T-helper 1 cell (primary cell): ENCODE measurements at regions not wholly inside any gene's neighbourhood (a gene's known extent, or its start where the extent isn't known, plus 50 kb on each side); places are given as distances from the start of the nearest gene placed in this dataset.
"Not testable (repeated sequence)": the region's sequence is repeated elsewhere in the genome, so short reads cannot be mapped to it uniquely, and the experiment has no call there.

ENCODE experiments used
- DNase-seq, 5 donors: peaks; one replicate each; pipeline ENCODE4 v3.0.0-alpha.2; 2012 to 2020

- no peak for DNase-seq
These were observed 624.5 kb upstream of the SGO1 start for GRCh38 chr3:20810555-20810954.

- no peak for DNase-seq
These were observed 623.4 kb upstream of the SGO1 start for GRCh38 chr3:20809356-20809755.

GRCh38 chr3:20808864-20809263 lies 622.9 kb upstream of the SGO1 start:
- no peak for DNase-seq

GRCh38 chr3:20798666-20799065 lies 612.7 kb upstream of the SGO1 start:
- DNase-seq, result no peak

GRCh38 chr3:20787005-20787404 lies 601.0 kb upstream of the SGO1 start:
- DNase-seq, result no peak

- DNase-seq, result no peak
These were observed 590.7 kb upstream of the SGO1 start for GRCh38 chr3:20776692-20777091.

- DNase-seq, result no peak
These were observed 590.3 kb upstream of the SGO1 start for GRCh38 chr3:20776286-20776685.

GRCh38 chr3:20773320-20773984 lies 587.4 kb upstream of the SGO1 start:
- DNase-seq, result no peak

GRCh38 chr3:20772869-20773268 lies 586.9 kb upstream of the SGO1 start:
- no peak for DNase-seq

GRCh38 chr3:20769430-20769829 lies 583.4 kb upstream of the SGO1 start:
- DNase-seq, result no peak

GRCh38 chr3:20760981-20761380 lies 575.0 kb upstream of the SGO1 start:
- DNase-seq, result no peak

- DNase-seq, result no peak
These were observed 566.4 kb upstream of the SGO1 start for GRCh38 chr3:20752416-20752815.

- DNase-seq, result no peak
These were observed 565.3 kb upstream of the SGO1 start for GRCh38 chr3:20751296-20751695.

GRCh38 chr3:20747741-20748140 lies 561.7 kb upstream of the SGO1 start:
- DNase-seq, result no peak

GRCh38 chr3:20743553-20744321 lies 557.7 kb upstream of the SGO1 start:
- no peak for DNase-seq

- no peak for DNase-seq
These were observed 557.0 kb upstream of the SGO1 start for GRCh38 chr3:20742903-20743552.

GRCh38 chr3:20741381-20741780 lies 555.4 kb upstream of the SGO1 start:
- no peak for DNase-seq

GRCh38 chr3:20739814-20740213 lies 553.8 kb upstream of the SGO1 start:
- DNase-seq, result no peak

GRCh38 chr3:20736287-20736852 lies 550.4 kb upstream of the SGO1 start:
- DNase-seq, result no peak

GRCh38 chr3:20729185-20729584 lies 543.2 kb upstream of the SGO1 start:
- no peak for DNase-seq

- no peak for DNase-seq
These were observed 540.8 kb upstream of the SGO1 start for GRCh38 chr3:20726786-20727185.

- DNase-seq, result no peak
These were observed 538.2 kb upstream of the SGO1 start for GRCh38 chr3:20724241-20724640.

- not testable (repeated sequence) for DNase-seq
These were observed 530.4 kb upstream of the SGO1 start for GRCh38 chr3:20716425-20716824.

- DNase-seq, result no peak
These were observed 515.6 kb upstream of the SGO1 start for GRCh38 chr3:20701641-20702040.
